Inflammatory macrophage treated with lipopolysaccharide for 1 hour (primary cell): ENCODE measurements at regions not wholly inside any gene's neighbourhood (a gene's known extent, or its start where the extent isn't known, plus 50 kb on each side); places are given as distances from the start of the nearest gene placed in this dataset.
"Not testable (repeated sequence)": the region's sequence is repeated elsewhere in the genome, so short reads cannot be mapped to it uniquely, and the experiment has no call there.

Experiments used
- DNase-seq, 2 donors: peaks; one replicate each; pipeline ENCODE4 v3.0.0-alpha.2; 2020 to 2022

GRCh38 chr9:71361357-71361756 lies 239.9 kb upstream of the TRPM3 start:
- DNase-seq: no peak

- no peak for DNase-seq
These were observed 235.9 kb upstream of the TRPM3 start for GRCh38 chr9:71357346-71357745.

GRCh38 chr9:71355884-71356283 lies 234.5 kb upstream of the TRPM3 start:
- DNase-seq: no peak

- no peak for DNase-seq
These were observed 232.3 kb upstream of the TRPM3 start for GRCh38 chr9:71353720-71354119.

GRCh38 chr9:71352837-71353236 lies 231.4 kb upstream of the TRPM3 start:
- DNase-seq: no peak

- DNase-seq: no peak
These were observed 227.8 kb upstream of the TRPM3 start for GRCh38 chr9:71349218-71349617.

GRCh38 chr9:71333321-71333720 lies 211.9 kb upstream of the TRPM3 start:
- no peak for DNase-seq

GRCh38 chr9:71331603-71332002 lies 210.2 kb upstream of the TRPM3 start:
- no peak for DNase-seq

GRCh38 chr9:71329873-71330272 lies 208.5 kb upstream of the TRPM3 start:
- no peak for DNase-seq

GRCh38 chr9:71326360-71326759 lies 204.9 kb upstream of the TRPM3 start:
- no peak for DNase-seq

- no peak for DNase-seq
These were observed 201.9 kb upstream of the TRPM3 start for GRCh38 chr9:71323357-71323756.

GRCh38 chr9:71322311-71322710 lies 200.9 kb upstream of the TRPM3 start:
- no peak for DNase-seq

- DNase-seq: no peak
These were observed 187.0 kb upstream of the TRPM3 start for GRCh38 chr9:71308454-71308853.

- no peak for DNase-seq
These were observed 184.7 kb upstream of the TRPM3 start for GRCh38 chr9:71306134-71306533.

- DNase-seq: no peak
These were observed 181.9 kb upstream of the TRPM3 start for GRCh38 chr9:71303351-71303750.

GRCh38 chr9:71302776-71303175 lies 181.4 kb upstream of the TRPM3 start:
- DNase-seq: no peak

GRCh38 chr9:71295928-71296327 lies 174.5 kb upstream of the TRPM3 start:
- no peak for DNase-seq

GRCh38 chr9:71286146-71286545 lies 164.7 kb upstream of the TRPM3 start:
- DNase-seq: no peak

GRCh38 chr9:71285191-71285656 lies 163.8 kb upstream of the TRPM3 start:
- peak; percentile 32 to 72 for DNase-seq

- not testable (repeated sequence) for DNase-seq
These were observed 160.7 kb upstream of the TRPM3 start for GRCh38 chr9:71282116-71282515.

GRCh38 chr9:71279151-71279739 lies 157.8 kb upstream of the TRPM3 start:
- DNase-seq: no peak

- no peak for DNase-seq
These were observed 152.2 kb upstream of the TRPM3 start for GRCh38 chr9:71273613-71274012.

- DNase-seq: no peak
These were observed 150.2 kb upstream of the TRPM3 start for GRCh38 chr9:71271602-71272001.

GRCh38 chr9:71270554-71270953 lies 149.1 kb upstream of the TRPM3 start:
- DNase-seq: no peak

- no peak for DNase-seq
These were observed 148.4 kb upstream of the TRPM3 start for GRCh38 chr9:71269859-71270258.
